Colonic mucosa (tissue), 4 donors: ENCODE measurements at regions not wholly inside any gene's neighbourhood (a gene's known extent, or its start where the extent isn't known, plus 50 kb on each side); places are given as distances from the start of the nearest gene placed in this dataset.

Source experiments
- DNase-seq: peaks from one replicate; pipeline ENCODE4 v3.0.0-alpha.2; 2020
- H3K27ac ChIP-seq: fragments of 200-600 bp; one replicate; pipeline ENCODE4 v1.8.0; 2021
- H3K27me3 ChIP-seq: fragments of 200-600 bp; one replicate; pipeline ENCODE4 v1.8.0; 2021
- H3K36me3 ChIP-seq: fragments of 200-600 bp; one replicate; pipeline ENCODE4 v1.8.0; 2021
- H3K4me1 ChIP-seq: fragments of 200-600 bp; one replicate; pipeline ENCODE4 v1.8.0; 2021; ENCODE audit warnings: mild to moderate bottlenecking
- H3K4me3 ChIP-seq: fragments of 200-600 bp; one replicate; pipeline ENCODE4 v1.8.0; 2021
- H3K9ac ChIP-seq, 2 donors: one replicate each; pipeline ENCODE4 v1.7.0; 2013; ENCODE audit warnings: control low read depth in 2 of 2, low read depth in 2 of 2, low read length in 2 of 2
- H3K9me3 ChIP-seq: fragments of 200-600 bp; one replicate; pipeline ENCODE4 v1.8.0; 2021
- CTCF ChIP-seq: fragments of 200-600 bp; IDR thresholded peaks from one replicate; pipeline ENCODE4 v1.8.0; 2022; ENCODE audit warnings: antibody characterized with exemption, mild to moderate bottlenecking
- intact Hi-C: fragments of 100-400 bp; cut with DNase I; formaldehyde crosslinking; loops from one replicate; pipeline ENCODE4 v1.14.1; 2022
- donor health status: healthy.
- donor health status: DM: no; HTN: no; CAD: no.
- donor health status: DM: no; HTN: no; CAD: no.

DNA sequence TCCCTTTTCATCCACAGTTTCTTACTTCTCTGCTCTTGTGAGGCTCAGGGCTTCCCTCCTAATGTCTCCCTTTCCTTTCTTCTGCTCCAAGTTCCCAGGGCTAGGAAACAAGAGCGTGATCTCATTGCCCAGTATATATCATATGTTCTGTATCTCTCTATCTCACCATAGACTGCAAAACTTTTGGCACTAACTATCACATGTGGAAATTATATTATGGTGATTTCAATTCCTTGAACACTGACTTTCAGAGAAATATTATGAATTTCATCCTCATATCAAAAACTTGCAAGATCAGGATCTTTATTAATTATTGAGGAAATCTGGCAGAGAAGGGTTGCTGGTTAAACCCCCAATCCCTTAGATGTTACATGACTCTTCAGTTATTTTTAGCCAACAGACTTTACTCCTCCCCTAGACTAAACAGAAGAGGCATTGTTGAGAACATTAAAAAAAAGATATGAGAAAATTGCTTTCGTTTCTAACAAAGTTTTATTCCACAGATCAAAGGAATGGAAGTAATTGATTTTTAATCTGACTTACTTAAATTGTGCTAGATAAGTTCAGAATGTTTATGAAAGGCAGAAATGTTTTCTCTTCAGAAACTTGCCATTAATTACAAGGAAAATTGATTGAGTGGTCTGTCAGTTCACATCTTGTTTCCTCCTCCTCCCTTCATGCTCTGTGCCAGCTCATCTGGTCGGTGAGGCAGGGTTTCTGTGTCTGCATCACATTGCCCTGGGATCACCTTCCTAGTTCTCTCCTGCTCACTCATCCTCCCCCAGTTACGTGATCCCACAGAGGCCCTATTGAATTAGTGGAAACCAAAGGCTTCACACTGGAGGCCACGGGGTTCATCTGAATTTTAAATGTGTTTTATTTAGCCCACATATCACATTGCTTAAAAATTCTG, 378.5 kb downstream of the LMO7 start:
- no peaks in the 10 kb centered on the region for H3K4me1 ChIP-seq
- DNase-seq, result no peak
- no peaks in the 10 kb centered on the region for H3K9me3 ChIP-seq
- H3K9ac ChIP-seq, result no peak overlapping the region
- no peaks in the 10 kb centered on the region for H3K27me3 ChIP-seq
- intact Hi-C loops, result loop anchor here (5.0 to 10.0 kb wide), 2 partner anchors 140 to 322 kb away; no protein-coding TSS in a partner anchor
- H3K27ac ChIP-seq, result no peak overlapping the region
- no peaks in the 10 kb centered on the region for H3K36me3 ChIP-seq
- no peak overlapping the region for H3K4me3 ChIP-seq
- TF ChIP-seq CTCF, result no peak

GRCh38 chr13:76012091-76012721, 376.1 kb downstream of the LMO7 start:
- DNase-seq, result no peak
- no peak for TF ChIP-seq CTCF
- H3K27ac ChIP-seq, result no peak overlapping the region

GRCh38 chr13:76009267-76009890, 373.2 kb downstream of the LMO7 start:
- intact Hi-C loops, result no loop called here
- H3K4me3 ChIP-seq, result no peak overlapping the region
- DNase-seq, result no peak

More at GRCh38 chr13:76012091-76012721, 376.1 kb downstream of the LMO7 start:
- intact Hi-C loops, result loop anchor here (10.0 kb wide), 1 partner anchor 137 kb away; no protein-coding TSS in a partner anchor
- Histone ChIP-seq H3K27me3 (no peaks in the 10 kb centered on the region), H3K36me3 (no peaks in the 10 kb centered on the region), H3K4me3 (no peak overlapping the region), H3K9me3 (no peaks in the 10 kb centered on the region), H3K9ac (no peak overlapping the region), H3K4me1 (no peaks in the 10 kb centered on the region)

DNA sequence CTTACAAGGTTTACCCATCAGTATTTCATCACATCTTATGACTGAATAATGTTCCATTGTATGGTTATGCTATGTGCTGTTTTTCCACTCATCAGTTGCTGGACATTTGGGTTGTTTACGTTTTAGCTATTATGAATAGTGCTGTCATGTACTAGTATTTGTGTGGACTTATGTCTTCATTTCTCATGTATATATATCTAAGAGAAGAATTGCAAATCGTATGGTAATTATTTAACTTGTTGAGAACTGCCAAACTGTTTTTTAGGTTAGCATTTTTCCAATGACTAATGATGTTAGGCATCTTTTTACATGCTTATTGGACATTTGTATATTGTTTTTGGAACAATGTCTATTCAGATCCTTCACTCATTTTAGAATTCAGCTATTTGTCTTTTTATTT, 368.3 kb downstream of the LMO7 start:
- Histone ChIP-seq H3K9me3 (no peaks in the 10 kb centered on the region), H3K9ac (no peak overlapping the region), H3K36me3 (no peaks in the 10 kb centered on the region), H3K4me1 (no peaks in the 10 kb centered on the region), H3K4me3 (no peak overlapping the region), H3K27me3 (no peaks in the 10 kb centered on the region), H3K27ac (no peak overlapping the region)
- intact Hi-C loops, result no loop called here
- TF ChIP-seq CTCF, result no peak
- no peak for DNase-seq

More at GRCh38 chr13:76009267-76009890, 373.2 kb downstream of the LMO7 start:
- Histone ChIP-seq H3K9ac (no peak overlapping the region), H3K27ac (no peak overlapping the region), H3K27me3 (no peaks in the 10 kb centered on the region), H3K9me3 (no peaks in the 10 kb centered on the region), H3K36me3 (no peaks in the 10 kb centered on the region), H3K4me1 (no peaks in the 10 kb centered on the region)
- no peak for TF ChIP-seq CTCF

DNA sequence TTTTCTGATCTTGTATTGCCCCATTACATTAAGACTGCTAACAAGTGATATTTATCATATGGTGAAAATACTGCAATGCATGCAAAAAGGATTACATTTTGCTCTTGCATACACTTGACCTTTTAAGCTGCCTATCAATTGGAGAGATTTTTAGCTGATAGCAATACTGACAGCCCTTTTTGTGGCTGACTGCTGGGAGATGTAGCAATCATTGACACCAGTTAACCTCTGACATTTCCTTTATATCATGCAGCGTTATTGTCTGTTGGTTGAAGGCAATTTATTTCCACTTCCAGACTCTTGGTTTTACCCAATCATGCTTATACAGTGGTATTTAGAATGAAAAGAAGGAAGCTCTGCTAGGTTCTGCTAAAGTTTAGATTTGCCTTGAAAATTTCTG, 364.0 kb downstream of the LMO7 start:
- no peaks in the 10 kb centered on the region for H3K36me3 ChIP-seq
- no peaks in the 10 kb centered on the region for H3K9me3 ChIP-seq
- H3K4me3 ChIP-seq, result no peak overlapping the region
- no peaks in the 10 kb centered on the region for H3K27me3 ChIP-seq
- H3K4me1 ChIP-seq, result no peaks in the 10 kb centered on the region
- DNase-seq, result no peak
- H3K9ac ChIP-seq, result no peak overlapping the region
- intact Hi-C loops, result no loop called here
- no peak for TF ChIP-seq CTCF
- no peak overlapping the region for H3K27ac ChIP-seq
